Gastrocnemius medialis (tissue), 4 donors: ENCODE measurements at regions not wholly inside any gene's neighbourhood (a gene's known extent, or its start where the extent isn't known, plus 50 kb on each side); places are given as distances from the start of the nearest gene placed in this dataset.

ENCODE experiments used
- ATAC-seq, 2 donors: fragments of 150-250 bp; one replicate each; pipeline ENCODE4 v1.9.1; 2016
- DNase-seq, 2 donors: peaks; one replicate each; pipeline ENCODE4 v3.0.0-alpha.2; 2019
- H3K27ac ChIP-seq, 4 donors: fragments of 200-600 bp; sonication (generic); 1 replicate in 1 of 4; 2 replicates in 3 of 4; pipeline ENCODE4 v1.5.1; 2016 to 2018; ENCODE audit warnings: mild to moderate bottlenecking in 2 of 4, moderate library complexity in 1 of 4
- H3K27me3 ChIP-seq, 3 donors: fragments of 200-600 bp; sonication (generic) in 2 of 3; 1 replicate in 1 of 3; 2 replicates in 2 of 3; pipeline versions ENCODE4 v1.5.1 to v1.6.0; 2016 to 2019; ENCODE audit warnings: mild to moderate bottlenecking in 1 of 3, moderate library complexity in 1 of 3
- H3K36me3 ChIP-seq, 2 donors: fragments of 200-600 bp; sonication (generic) in 1 of 2; one replicate each; pipeline ENCODE4 v1.5.1; 2017 to 2018
- H3K4me1 ChIP-seq, 2 donors: fragments of 200-600 bp; sonication (generic) in 1 of 2; one replicate each; pipeline ENCODE4 v1.5.1; 2016 to 2017; ENCODE audit warnings: mild to moderate bottlenecking in 2 of 2
- H3K4me3 ChIP-seq, 4 donors: fragments of 200-600 bp; sonication (generic) in 3 of 4; 1 replicate in 1 of 4; 2 replicates in 3 of 4; pipeline ENCODE4 v1.5.1; 2016 to 2019; ENCODE audit warnings: mild to moderate bottlenecking in 2 of 4
- H3K9me3 ChIP-seq, 3 donors: fragments of 200-600 bp; sonication (generic) in 2 of 3; 1 replicate in 1 of 3; 2 replicates in 2 of 3; pipeline ENCODE4 v1.5.1; 2016 to 2019
- POLR2A ChIP-seq, 2 donors: fragments of 450-650 bp; IDR thresholded peaks; one replicate each; pipeline ENCODE4 v1.6.1; 2017; ENCODE audit warnings: antibody characterized with exemption in 2 of 2, mild to moderate bottlenecking in 2 of 2, moderate library complexity in 2 of 2
- in situ Hi-C, 4 donors: fragments of 200-750 bp; cut with MboI; loops; one replicate each; pipeline versions ENCODE4 v1.15.0 to v1.8.0; 2017; ENCODE audit warnings: low sequenced_read_pairs in 4 of 4
- intact Hi-C: fragments of 100-400 bp; cut with DNase I; formaldehyde crosslinking; loops from one replicate; pipeline ENCODE4 v1.15.1; 2023; ENCODE audit warnings: low total_unique reads
- TF ChIP-seq, protein P1 (sequence below), 5 experiments: fragments of 450-650 bp in 3 of 5; fragments of 200-600 bp in 2 of 5; sonication (generic) in 2 of 5; IDR thresholded peaks in 4 of 5; conservative IDR thresholded peaks in 1 of 5; 1 replicate in 4 of 5; 2 replicates in 1 of 5; pipeline ENCODE4 v1.5.1; 2016 to 2019; ENCODE audit warnings: antibody characterized with exemption in 5 of 5, mild to moderate bottlenecking in 3 of 5, moderate library complexity in 3 of 5

DNA sequence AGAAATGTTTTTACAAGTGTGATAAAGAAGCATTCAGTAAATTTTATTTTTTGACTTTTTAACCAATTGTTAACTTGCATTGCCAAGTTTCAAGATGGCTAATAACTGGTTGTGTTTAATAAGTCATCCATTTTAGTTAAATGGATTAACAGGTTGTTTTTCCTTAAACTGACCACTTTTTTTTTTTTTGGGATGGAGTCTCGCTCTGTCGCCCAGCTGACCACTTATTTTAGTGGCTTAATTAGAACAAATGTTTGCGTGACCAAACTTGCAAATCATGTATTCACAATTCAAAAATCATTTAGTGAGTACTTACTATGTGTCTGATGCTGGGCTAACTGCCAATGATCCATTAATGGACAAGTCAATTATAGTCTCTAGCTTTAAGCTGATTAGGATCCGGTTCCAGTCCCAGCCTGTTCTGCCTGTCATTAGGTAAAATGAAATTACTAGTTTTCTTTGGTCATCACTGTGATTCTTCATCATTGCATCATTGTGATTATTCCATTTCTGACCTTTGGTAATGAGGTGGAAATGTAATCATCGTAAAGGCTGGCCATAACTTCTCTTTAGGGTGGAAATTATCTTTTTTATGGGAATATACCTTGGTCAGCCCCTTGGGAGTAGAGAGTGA is 729.2 kb upstream of the MARCKS start:
- no peak overlapping the region for H3K4me3 ChIP-seq
- intact Hi-C loops (no loop called here), in situ Hi-C loops (no loop called here)
- TF ChIP-seq, protein P1, sequence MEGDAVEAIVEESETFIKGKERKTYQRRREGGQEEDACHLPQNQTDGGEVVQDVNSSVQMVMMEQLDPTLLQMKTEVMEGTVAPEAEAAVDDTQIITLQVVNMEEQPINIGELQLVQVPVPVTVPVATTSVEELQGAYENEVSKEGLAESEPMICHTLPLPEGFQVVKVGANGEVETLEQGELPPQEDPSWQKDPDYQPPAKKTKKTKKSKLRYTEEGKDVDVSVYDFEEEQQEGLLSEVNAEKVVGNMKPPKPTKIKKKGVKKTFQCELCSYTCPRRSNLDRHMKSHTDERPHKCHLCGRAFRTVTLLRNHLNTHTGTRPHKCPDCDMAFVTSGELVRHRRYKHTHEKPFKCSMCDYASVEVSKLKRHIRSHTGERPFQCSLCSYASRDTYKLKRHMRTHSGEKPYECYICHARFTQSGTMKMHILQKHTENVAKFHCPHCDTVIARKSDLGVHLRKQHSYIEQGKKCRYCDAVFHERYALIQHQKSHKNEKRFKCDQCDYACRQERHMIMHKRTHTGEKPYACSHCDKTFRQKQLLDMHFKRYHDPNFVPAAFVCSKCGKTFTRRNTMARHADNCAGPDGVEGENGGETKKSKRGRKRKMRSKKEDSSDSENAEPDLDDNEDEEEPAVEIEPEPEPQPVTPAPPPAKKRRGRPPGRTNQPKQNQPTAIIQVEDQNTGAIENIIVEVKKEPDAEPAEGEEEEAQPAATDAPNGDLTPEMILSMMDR (IDR thresholded peaks at IDR 0.05 in 4 of 5, conservative IDR thresholded peaks at IDR 0.05 in 1 of 5) = no peak
- TF ChIP-seq POLR2A (IDR thresholded peaks at IDR 0.05) = no peak
- ATAC-seq (no peak), DNase-seq (no peak)
- no peaks in the 10 kb centered on the region for H3K36me3 ChIP-seq
- no peaks in the 10 kb centered on the region for H3K4me1 ChIP-seq
- H3K27ac ChIP-seq = no peak overlapping the region
- no peaks in the 10 kb centered on the region for H3K27me3 ChIP-seq
- H3K9me3 ChIP-seq = no peaks in the 10 kb centered on the region

DNA sequence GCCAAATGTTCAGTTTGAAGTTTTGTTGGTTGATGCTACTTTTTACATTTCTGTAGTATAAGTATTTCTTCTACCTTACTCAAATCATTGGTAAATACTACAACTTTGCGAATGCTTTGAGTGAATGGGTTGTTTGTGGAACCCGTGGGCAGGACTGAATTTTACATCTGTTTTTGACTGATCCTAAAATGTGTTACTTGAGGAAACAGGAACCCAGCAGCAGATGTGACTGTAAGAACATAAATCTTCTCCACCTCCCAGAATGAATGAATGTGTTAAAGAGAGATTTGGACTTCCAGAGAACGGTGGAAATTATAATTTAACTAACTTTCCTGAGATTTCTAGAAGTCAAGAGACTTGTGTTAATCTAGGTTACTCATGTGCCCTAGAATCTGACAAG is 728.5 kb upstream of the MARCKS start:
- intact Hi-C loops (no loop called here), in situ Hi-C loops (no loop called here)
- Histone ChIP-seq H3K4me1 (no peaks in the 10 kb centered on the region), H3K36me3 (no peaks in the 10 kb centered on the region), H3K27ac (no peak overlapping the region), H3K9me3 (no peaks in the 10 kb centered on the region), H3K27me3 (no peaks in the 10 kb centered on the region), H3K4me3 (no peak overlapping the region)
- no peak for ATAC-seq
- no peak for DNase-seq
- TF ChIP-seq, protein P1 (IDR thresholded peaks at IDR 0.05 in 4 of 5, conservative IDR thresholded peaks at IDR 0.05 in 1 of 5) = no peak
- TF ChIP-seq POLR2A (IDR thresholded peaks at IDR 0.05) = no peak

DNA sequence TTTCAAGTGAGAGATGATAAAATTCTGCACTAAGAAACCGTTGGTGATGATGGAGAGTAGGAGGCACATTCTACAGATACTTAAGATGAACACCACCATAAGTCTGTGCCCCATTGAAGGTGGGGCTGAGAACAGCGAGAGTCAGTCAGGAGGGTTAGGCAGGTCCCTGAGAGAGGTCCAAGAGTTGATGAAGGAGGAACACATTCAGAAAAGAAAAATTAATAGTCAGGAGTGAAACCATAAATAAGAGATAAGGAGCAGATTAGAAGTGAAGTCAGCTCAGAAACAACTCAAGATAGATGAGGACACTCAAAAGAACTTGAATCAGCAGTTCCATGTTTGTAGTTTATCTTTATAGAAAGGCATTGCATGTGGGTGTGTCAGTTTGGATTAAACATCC is 727.2 kb upstream of the MARCKS start:
- ATAC-seq (no peak), DNase-seq (no peak)
- Histone ChIP-seq H3K27ac (no peak overlapping the region), H3K27me3 (no peaks in the 10 kb centered on the region), H3K9me3 (no peaks in the 10 kb centered on the region), H3K36me3 (no peaks in the 10 kb centered on the region), H3K4me1 (no peaks in the 10 kb centered on the region), H3K4me3 (no peak overlapping the region)
- intact Hi-C loops (loop anchor here (2.0 kb wide), 1 partner anchor 21 kb away; no protein-coding TSS in a partner anchor), in situ Hi-C loops (no loop called here)
- TF ChIP-seq, protein P1 (IDR thresholded peaks at IDR 0.05 in 4 of 5, conservative IDR thresholded peaks at IDR 0.05 in 1 of 5) = no peak
- no peak for TF ChIP-seq POLR2A (IDR thresholded peaks at IDR 0.05)

DNA sequence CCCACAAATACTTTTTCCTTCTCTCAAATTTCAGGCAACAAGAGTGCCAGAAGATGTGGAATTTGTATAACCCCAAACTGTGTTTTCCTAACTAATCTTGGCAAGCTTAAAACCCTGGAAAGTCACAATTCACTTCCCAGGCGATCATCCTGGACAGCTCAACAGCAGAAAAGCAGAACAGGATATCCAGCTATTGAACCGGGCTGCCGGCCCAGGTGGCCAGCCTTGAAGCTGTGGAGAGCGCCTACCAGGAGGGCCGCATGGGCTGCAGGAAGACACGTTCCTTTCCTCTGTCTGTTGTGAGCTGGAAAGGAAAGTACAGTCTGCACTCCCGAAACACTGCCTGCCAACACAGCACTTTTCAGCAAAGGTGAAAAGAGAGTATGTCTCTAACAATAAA is 719.7 kb upstream of the MARCKS start:
- H3K36me3 ChIP-seq = no peaks in the 10 kb centered on the region
- H3K9me3 ChIP-seq = no peaks in the 10 kb centered on the region
- DNase-seq = no peak
- no peak for ATAC-seq
- in situ Hi-C loops (no loop called here), intact Hi-C loops (no loop called here)
- H3K27ac ChIP-seq = no peak overlapping the region
- H3K4me3 ChIP-seq = no peak overlapping the region
- no peaks in the 10 kb centered on the region for H3K4me1 ChIP-seq
- TF ChIP-seq, protein P1 (IDR thresholded peaks at IDR 0.05 in 4 of 5, conservative IDR thresholded peaks at IDR 0.05 in 1 of 5) = no peak
- TF ChIP-seq POLR2A (IDR thresholded peaks at IDR 0.05) = no peak
- H3K27me3 ChIP-seq = no peaks in the 10 kb centered on the region

DNA sequence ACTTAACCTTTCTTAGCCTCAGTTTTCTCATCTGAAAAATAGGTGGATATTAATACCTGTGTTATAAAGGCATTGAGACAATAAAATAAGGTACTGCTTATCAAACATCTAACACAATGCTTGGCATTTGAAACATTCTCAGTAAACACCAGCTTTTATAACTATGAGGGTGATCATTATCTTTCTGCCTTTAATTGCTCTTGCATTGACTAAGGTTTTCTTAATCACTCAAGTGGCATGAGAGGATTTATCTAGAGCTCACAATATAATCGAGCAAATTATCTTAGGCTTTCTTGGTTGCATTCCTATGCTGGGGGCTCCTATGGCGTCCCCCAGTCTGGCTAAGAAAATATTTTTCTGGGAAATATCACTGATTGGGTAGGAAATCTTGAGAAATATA is 716.4 kb upstream of the MARCKS start:
- in situ Hi-C loops (no loop called here), intact Hi-C loops (no loop called here)

More for the DNA sequence above, 716.4 kb upstream of the MARCKS start:
- Histone ChIP-seq H3K4me3 (no peak overlapping the region), H3K27me3 (no peaks in the 10 kb centered on the region), H3K36me3 (no peaks in the 10 kb centered on the region), H3K4me1 (no peaks in the 10 kb centered on the region), H3K9me3 (no peaks in the 10 kb centered on the region), H3K27ac (no peak overlapping the region)
- DNase-seq (no peak), ATAC-seq (no peak)
- TF ChIP-seq, protein P1 (IDR thresholded peaks at IDR 0.05 in 4 of 5, conservative IDR thresholded peaks at IDR 0.05 in 1 of 5) = no peak
- no peak for TF ChIP-seq POLR2A (IDR thresholded peaks at IDR 0.05)
